ENCODE measurements at regions not wholly inside any gene's neighbourhood (a gene's known extent, or its start where the extent isn't known, plus 50 kb on each side); places are given as distances from the start of the nearest gene placed in this dataset.

DNA sequence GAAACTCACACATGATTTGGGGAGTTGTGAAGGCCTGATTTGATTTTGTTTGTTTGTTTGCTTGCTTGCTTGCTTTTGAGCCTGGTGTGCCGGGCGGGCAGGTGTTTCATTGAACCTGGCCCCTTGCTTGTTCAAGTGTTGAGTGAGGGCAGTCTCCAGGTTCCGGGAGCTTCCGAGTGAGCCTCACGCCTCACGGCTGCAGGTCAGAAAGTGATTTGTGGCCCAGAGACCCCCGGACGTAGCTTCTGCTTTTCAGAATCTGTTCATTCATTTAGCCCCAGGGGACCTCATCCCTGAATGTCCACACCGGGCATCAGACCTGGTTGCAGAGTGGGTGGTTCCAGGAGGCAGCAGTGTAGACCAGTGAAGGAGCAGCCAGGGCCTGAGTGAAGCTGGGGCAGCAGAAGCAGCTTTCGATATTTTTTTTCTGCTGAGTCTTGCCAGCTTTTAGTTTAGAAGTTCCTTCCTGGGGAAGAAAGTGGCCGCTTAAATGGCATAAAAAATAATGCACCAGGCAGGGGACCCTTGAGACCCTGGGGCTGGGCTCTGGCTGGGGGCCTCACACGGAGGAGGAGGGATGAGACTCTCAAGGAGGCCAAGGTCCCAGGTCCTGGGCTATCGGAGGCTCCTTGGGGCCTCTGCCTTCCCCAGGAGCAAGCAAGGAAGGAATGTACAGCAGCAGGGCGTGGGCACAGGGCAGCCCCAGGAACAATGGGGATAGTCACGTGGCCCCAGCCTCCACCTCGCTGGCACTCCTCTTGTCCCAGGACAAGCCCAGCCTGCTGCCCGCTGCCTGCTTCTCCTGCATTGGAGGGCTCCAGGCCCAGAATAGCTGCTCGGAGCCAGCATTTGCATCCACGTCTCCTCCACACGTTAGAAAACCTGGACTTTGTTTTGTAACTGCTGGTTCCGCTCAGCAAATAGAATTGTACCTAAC, 89.2 kb upstream of the BHLHE23 start:
- no peak overlapping the region for H3K27ac ChIP-seq
- no peaks in the 10 kb centered on the region for H3K4me1 ChIP-seq
- no peaks in the 10 kb centered on the region for H3K9me3 ChIP-seq
- peaks cover 0 to 88% of the 10 kb centered on the region in 2 donors for H3K27me3 ChIP-seq
- TF ChIP-seq POLR2AphosphoS5 (IDR thresholded peaks at IDR 0.05) (no peak), POLR2A (IDR thresholded peaks at IDR 0.05) (no peak)
- TF ChIP-seq, protein P1, sequence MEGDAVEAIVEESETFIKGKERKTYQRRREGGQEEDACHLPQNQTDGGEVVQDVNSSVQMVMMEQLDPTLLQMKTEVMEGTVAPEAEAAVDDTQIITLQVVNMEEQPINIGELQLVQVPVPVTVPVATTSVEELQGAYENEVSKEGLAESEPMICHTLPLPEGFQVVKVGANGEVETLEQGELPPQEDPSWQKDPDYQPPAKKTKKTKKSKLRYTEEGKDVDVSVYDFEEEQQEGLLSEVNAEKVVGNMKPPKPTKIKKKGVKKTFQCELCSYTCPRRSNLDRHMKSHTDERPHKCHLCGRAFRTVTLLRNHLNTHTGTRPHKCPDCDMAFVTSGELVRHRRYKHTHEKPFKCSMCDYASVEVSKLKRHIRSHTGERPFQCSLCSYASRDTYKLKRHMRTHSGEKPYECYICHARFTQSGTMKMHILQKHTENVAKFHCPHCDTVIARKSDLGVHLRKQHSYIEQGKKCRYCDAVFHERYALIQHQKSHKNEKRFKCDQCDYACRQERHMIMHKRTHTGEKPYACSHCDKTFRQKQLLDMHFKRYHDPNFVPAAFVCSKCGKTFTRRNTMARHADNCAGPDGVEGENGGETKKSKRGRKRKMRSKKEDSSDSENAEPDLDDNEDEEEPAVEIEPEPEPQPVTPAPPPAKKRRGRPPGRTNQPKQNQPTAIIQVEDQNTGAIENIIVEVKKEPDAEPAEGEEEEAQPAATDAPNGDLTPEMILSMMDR (IDR thresholded peaks at IDR 0.05): no peak
- H3K4me3 ChIP-seq: no peak overlapping the region
- no peaks in the 10 kb centered on the region for H3K36me3 ChIP-seq
- intact Hi-C loops (cut with DNase I; ENCODE audit: low total_unique reads): no loop called here
- DNase-seq (ENCODE audit: low spot score in 2 of 2): peak in 1 of 2 donors; percentile 25

DNA sequence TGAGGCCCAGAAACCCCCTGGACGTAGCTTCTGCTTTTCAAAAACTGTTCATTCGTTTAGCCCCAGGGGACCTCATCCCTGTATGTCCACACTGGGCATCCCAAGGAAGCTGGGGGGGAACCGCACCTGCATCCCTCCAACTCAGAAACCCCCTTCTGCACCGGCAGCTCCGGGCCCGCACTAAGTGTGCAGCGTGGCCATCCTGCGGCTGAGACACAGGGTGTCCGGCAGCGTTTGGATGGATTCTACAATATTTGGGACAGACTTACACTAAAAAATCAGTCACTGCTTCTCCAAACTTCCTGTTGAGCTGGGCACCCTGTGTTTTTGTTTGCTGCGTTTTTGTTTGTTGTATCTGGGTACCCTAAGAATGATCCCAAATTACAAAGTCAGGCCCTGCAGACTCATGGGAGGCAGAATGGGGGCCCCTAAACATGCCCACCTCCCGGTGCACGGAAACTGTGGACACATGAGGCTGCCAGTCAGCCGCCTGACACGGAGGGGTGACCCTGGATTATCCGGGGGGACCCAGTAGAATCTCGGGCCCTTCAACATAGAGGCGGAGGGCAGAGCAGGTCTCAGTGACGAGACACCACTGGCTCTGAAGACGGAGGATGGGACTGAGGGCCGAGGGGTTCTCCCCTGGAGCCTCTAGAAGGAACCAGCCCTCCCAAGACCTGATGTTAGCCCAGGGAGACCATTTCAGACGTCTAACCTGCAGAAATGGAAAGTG, 88.2 kb upstream of the BHLHE23 start:
- H3K4me1 ChIP-seq: no peaks in the 10 kb centered on the region
- no peak overlapping the region for H3K4me3 ChIP-seq
- H3K36me3 ChIP-seq: no peaks in the 10 kb centered on the region
- TF ChIP-seq, protein P1 (IDR thresholded peaks at IDR 0.05): no peak
- TF ChIP-seq POLR2A (IDR thresholded peaks at IDR 0.05): no peak
- TF ChIP-seq POLR2AphosphoS5 (IDR thresholded peaks at IDR 0.05): no peak
- intact Hi-C loops (cut with DNase I; ENCODE audit: low total_unique reads): no loop called here
- DNase-seq (ENCODE audit: low spot score in 2 of 2): peak in 1 of 2 donors; percentile 20
- peaks cover 0 to 88% of the 10 kb centered on the region in 2 donors for H3K27me3 ChIP-seq
- H3K27ac ChIP-seq: no peak overlapping the region
- H3K9me3 ChIP-seq: no peaks in the 10 kb centered on the region

DNA sequence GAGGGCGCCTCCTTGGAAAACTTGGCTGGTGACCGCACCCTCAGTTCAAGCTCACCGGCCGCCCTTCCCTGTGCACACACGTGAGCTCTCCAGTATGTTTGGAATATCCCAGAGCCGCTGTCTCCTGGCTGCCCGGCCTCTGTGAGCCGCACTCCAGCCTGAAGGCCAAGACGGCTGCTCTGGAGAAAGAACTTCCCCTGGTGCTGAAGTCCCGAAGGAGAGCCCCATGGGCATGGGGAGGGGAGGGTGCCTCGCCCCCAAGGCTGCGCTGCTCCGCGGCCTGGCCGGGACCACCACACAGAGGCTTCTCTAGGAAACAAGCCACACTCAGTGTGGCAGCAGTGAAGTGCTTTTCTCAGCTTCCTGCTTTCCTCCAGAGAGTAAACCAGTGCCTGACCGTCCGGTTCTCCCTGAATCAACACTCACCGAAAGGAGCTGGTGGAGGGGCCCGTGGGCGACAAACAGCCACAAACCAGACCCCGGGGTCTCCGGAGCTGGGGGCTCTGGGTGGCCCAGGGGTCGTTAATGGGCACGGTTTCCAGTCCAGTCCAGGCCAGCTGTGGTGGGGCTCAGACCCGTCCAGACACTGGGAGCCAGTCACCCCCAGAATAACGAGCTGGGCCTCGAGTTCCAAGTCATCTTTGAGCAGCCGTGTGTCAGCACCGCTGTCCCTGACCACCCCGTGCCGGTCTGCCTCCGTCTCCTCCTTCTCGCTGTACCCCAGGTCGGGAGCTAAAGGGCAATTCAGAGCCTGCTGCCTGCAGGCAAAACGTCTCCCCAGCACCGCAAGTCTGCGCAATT, 87.4 kb upstream of the BHLHE23 start:
- intact Hi-C loops (cut with DNase I; ENCODE audit: low total_unique reads): no loop called here
- TF ChIP-seq POLR2A (IDR thresholded peaks at IDR 0.05): no peak
- no peak for TF ChIP-seq POLR2AphosphoS5 (IDR thresholded peaks at IDR 0.05)
- TF ChIP-seq, protein P1 (IDR thresholded peaks at IDR 0.05): no peak
- no peak overlapping the region for H3K4me3 ChIP-seq
- no peaks in the 10 kb centered on the region for H3K36me3 ChIP-seq
- DNase-seq (ENCODE audit: low spot score in 2 of 2): peak in 1 of 2 donors; percentile 46
- no peaks in the 10 kb centered on the region for H3K4me1 ChIP-seq
- no peak overlapping the region for H3K27ac ChIP-seq
- H3K27me3 ChIP-seq: peaks cover 0 to 88% of the 10 kb centered on the region in 2 donors
- no peaks in the 10 kb centered on the region for H3K9me3 ChIP-seq

DNA sequence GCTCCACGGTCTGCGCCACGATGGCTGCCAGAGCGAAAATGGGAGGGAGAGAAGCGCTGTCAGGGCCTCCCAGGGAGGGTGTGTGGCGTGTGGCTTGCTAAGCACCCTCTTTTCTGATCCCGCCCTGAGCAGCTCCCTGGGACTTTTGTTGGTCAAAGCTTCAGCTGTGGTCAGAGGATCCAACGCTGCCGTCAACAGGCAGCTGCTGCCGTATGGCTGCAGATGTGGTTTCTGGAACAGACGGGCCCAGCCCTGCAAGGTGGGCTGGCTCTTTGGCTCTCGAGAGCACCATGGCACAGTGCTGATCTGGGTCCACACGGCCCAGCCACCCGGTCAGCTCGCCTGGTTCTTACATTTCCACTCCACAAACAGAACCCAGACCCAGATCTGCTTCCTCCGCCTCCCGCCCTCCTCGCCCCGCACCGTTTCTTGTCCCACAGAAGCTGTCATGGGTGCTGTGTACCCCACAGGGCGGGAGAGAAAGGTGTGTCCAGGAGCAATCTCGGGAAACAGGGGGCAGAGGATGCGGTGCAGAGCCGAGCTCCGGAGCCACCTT, 86.0 kb upstream of the BHLHE23 start:
- peak in 1 of 2 donors; percentile 37 for DNase-seq (ENCODE audit: low spot score in 2 of 2)
- peaks cover 0 to 90% of the 10 kb centered on the region in 2 donors for H3K27me3 ChIP-seq

More for the DNA sequence above, 86.0 kb upstream of the BHLHE23 start:
- H3K36me3 ChIP-seq: no peaks in the 10 kb centered on the region
- H3K4me3 ChIP-seq: no peak overlapping the region
- intact Hi-C loops (cut with DNase I; ENCODE audit: low total_unique reads): no loop called here
- no peaks in the 10 kb centered on the region for H3K9me3 ChIP-seq
- TF ChIP-seq POLR2A (IDR thresholded peaks at IDR 0.05) (no peak), POLR2AphosphoS5 (IDR thresholded peaks at IDR 0.05) (no peak)
- TF ChIP-seq, protein P1 (IDR thresholded peaks at IDR 0.05): no peak
- no peaks in the 10 kb centered on the region for H3K4me1 ChIP-seq
- H3K27ac ChIP-seq: no peak overlapping the region
